DND-41 (cell line): ENCODE measurements at regions not wholly inside any gene's neighbourhood (a gene's known extent, or its start where the extent isn't known, plus 50 kb on each side); places are given as distances from the start of the nearest gene placed in this dataset.

ENCODE experiments used
- ATAC-seq: fragments of 200-7000 bp; cut with Tn5 transposase; 3 replicates; pipeline ENCODE4 v1.9.1; 2021; ENCODE audit warnings: low read depth; ENCODE audit not compliant: insufficient read depth
- DNase-seq: peaks from one replicate; pipeline ENCODE4 v3.0.0-alpha.2; 2020
- H2AFZ ChIP-seq: 2 replicates; pipeline ENCODE4 v1.6.0; 2012; ENCODE audit warnings: low read depth, low read length
- H3K27ac ChIP-seq: 2 replicates; pipeline ENCODE4 v1.5.1; 2012; ENCODE audit warnings: low read length, inconsistent platforms
- H3K27me3 ChIP-seq: fragments of 200-600 bp; sonication (generic); 2 replicates; pipeline ENCODE4 v1.6.0; 2012; ENCODE audit warnings: low read length, mild to moderate bottlenecking, inconsistent platforms; ENCODE audit not compliant: insufficient read depth, poor library complexity
- H3K36me3 ChIP-seq: 2 replicates; pipeline ENCODE4 v1.5.1; 2012; ENCODE audit warnings: low read length, inconsistent platforms; ENCODE audit not compliant: insufficient read depth
- H3K4me1 ChIP-seq: 2 replicates; pipeline ENCODE4 v1.5.1; 2012; ENCODE audit warnings: mild to moderate bottlenecking, low read length; ENCODE audit not compliant: insufficient read depth
- H3K4me2 ChIP-seq: 2 replicates; pipeline ENCODE4 v1.6.0; 2012; ENCODE audit warnings: mild to moderate bottlenecking, moderate library complexity, low read length, inconsistent platforms; ENCODE audit not compliant: insufficient read depth
- H3K4me3 ChIP-seq, 2 experiments: fragments of 200-600 bp in 1 of 2; shearing (Covaris generic) in 1 of 2; 2 replicates each; pipeline ENCODE4 v1.5.1; 2012 to 2016; ENCODE audit warnings: inconsistent platforms in 2 of 2, low read length in 2 of 2, mild to moderate bottlenecking in 2 of 2, low read depth in 1 of 2, moderate library complexity in 1 of 2
- H3K79me2 ChIP-seq: 2 replicates; pipeline ENCODE4 v1.6.0; 2012; ENCODE audit warnings: low read length, inconsistent platforms; ENCODE audit not compliant: insufficient read depth
- H3K9ac ChIP-seq: 2 replicates; pipeline ENCODE4 v1.6.0; 2012; ENCODE audit warnings: low read depth, mild to moderate bottlenecking, inconsistent platforms, low read length, moderate library complexity
- H3K9me3 ChIP-seq: 2 replicates; pipeline ENCODE4 v1.5.1; 2012; ENCODE audit warnings: low read length, moderate library complexity, mild to moderate bottlenecking, inconsistent platforms; ENCODE audit not compliant: insufficient read depth, severe bottlenecking
- H4K20me1 ChIP-seq: 2 replicates; pipeline ENCODE4 v1.6.0; 2012; ENCODE audit warnings: low read length; ENCODE audit not compliant: insufficient read depth
- EZH2 ChIP-seq: IDR thresholded peaks from 3 replicates; pipeline ENCODE4 v1.6.1; 2012; ENCODE audit warnings: borderline replicate concordance, low read depth, mild to moderate bottlenecking, moderate library complexity, low read length, inconsistent platforms; ENCODE audit not compliant: severe bottlenecking
- TF ChIP-seq, protein P1 (sequence below): IDR thresholded peaks from 2 replicates; pipeline ENCODE4 v1.5.1; 2012; ENCODE audit warnings: borderline replicate concordance, low read length, moderate library complexity, mild to moderate bottlenecking; ENCODE audit not compliant: poor library complexity, severe bottlenecking; ENCODE audit errors: extremely low read depth

DNA sequence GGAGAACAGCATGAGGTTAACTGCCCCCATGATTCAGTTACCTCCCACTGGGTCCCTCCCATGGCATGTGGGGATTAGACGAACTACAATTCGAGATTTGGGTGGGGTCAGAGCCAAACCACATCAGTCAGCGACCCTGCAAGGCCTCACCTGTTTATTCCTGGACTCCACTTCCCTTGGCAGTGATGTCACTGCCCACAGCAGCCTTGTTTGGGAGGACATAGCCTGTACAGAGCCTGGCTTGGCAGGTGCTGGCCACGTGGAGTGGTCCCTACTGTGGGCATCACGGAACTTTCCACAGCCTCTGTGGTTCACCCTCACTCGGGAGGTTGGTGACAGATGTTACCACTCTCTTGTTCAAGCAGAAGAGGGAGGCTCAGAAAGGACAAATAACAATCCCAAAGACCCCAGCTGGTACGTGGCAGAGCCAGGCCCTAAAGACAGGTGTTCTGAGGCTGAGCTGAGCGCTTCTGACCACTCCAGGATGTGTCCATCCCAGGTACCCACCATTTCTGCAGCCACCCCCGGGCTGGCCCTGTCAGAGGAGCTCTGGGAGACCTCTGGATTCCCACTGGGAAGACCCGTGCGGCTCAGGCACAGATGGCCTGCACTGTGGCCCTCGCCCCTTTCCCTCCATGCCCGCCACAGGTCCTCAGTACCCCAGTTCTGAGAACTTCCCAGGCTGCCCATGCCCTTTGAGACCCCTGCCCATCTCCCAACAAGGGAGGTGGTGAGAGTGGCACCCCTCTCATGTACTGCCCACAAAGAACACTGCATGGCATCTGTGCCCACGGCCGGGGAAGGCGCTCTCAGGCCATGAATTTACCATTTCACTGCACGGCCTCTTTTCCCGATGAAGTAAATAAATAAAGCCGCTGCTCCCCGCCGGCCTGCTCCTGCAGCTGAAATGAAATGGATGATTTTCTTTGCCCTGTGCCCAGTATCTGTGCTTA, 605.8 kb downstream of the TBC1D22A start:
- Histone ChIP-seq H3K9me3 (no peaks in the 10 kb centered on the region), H3K4me3 (no peak overlapping the region), H3K79me2 (no peaks in the 10 kb centered on the region), H3K4me2 (no peak overlapping the region), H3K36me3 (no peaks in the 10 kb centered on the region), H3K9ac (no peak overlapping the region), H2AFZ (no peak overlapping the region), H3K27ac (no peak overlapping the region), H3K27me3 (no peaks in the 10 kb centered on the region), H3K4me1 (no peaks in the 10 kb centered on the region), H4K20me1 (no peaks in the 10 kb centered on the region; the same call in 1 of the 2 replicates)
- ATAC-seq = no peak
- no peak for TF ChIP-seq EZH2
- TF ChIP-seq, protein P1, sequence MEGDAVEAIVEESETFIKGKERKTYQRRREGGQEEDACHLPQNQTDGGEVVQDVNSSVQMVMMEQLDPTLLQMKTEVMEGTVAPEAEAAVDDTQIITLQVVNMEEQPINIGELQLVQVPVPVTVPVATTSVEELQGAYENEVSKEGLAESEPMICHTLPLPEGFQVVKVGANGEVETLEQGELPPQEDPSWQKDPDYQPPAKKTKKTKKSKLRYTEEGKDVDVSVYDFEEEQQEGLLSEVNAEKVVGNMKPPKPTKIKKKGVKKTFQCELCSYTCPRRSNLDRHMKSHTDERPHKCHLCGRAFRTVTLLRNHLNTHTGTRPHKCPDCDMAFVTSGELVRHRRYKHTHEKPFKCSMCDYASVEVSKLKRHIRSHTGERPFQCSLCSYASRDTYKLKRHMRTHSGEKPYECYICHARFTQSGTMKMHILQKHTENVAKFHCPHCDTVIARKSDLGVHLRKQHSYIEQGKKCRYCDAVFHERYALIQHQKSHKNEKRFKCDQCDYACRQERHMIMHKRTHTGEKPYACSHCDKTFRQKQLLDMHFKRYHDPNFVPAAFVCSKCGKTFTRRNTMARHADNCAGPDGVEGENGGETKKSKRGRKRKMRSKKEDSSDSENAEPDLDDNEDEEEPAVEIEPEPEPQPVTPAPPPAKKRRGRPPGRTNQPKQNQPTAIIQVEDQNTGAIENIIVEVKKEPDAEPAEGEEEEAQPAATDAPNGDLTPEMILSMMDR = no peak
- DNase-seq = no peak

DNA sequence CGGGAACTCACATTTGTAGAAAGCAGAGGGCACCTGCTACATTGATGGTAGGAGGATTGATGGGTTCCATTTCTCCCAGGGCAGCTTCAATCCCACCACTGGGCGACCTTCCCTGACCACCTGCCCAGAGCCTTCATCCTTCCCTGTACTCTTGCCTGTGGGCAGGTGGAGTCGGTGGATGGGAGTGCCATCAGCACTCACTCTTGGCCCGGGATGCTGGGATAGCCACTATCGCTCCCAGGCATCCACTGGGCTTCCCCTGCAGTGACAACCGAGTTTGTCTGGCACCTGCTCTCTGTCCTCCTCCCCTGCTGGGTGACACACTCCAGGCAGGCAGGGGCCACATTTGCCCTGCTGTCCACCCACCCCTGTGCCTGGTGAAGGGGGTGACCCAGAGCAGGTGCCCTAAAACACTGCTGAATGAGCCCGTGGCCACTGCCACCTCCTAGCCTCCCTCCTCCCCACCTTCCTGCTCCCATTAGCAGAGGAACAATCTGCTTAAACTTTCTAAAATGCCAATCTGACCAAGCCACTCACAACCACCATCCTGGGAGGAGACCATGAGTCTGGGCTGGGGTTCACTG, 604.7 kb downstream of the TBC1D22A start:
- H4K20me1 ChIP-seq = no peaks in the 10 kb centered on the region; the same call in 1 of the 2 replicates
- no peaks in the 10 kb centered on the region for H3K4me1 ChIP-seq
- H2AFZ ChIP-seq = no peak overlapping the region

DNA sequence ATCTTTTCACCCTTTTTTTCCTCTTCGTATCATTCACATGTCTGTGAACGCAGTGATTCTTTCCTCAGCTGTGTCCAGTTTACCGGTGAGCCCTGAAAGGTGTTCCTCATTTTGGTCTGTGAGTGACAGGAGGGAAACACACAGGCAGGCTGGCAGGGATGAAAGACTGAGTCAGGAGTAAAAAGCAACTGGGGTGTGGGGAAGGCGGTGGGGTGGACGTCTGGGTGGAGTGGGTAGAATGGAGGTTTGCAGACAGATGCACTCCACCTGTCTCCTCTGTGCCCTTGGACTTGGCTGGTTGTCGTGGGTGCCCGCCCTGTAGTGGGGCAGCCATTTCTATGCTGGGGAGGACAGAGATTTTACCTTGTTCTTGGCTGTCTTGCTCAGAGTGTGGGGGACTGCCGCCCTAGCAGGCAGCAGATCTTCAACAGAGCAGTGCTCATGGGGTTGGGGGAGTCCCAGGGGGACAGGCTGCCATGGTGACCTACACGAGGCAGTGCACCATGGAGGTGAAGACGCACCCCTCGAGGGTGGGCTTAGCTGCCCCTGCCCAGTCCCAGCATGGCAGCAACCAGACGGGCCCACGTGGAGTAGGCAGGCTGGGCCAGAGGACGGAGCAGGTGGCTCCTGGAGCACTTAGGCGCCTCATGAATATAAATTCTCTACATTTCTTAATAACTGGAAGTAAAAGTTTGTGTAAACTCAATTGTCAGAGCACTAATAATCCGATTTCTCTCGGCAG, 603.7 kb downstream of the TBC1D22A start:
- H3K27ac ChIP-seq = no peak overlapping the region
- no peak overlapping the region for H3K4me2 ChIP-seq
- no peaks in the 10 kb centered on the region for H3K79me2 ChIP-seq
- H3K4me1 ChIP-seq = no peaks in the 10 kb centered on the region
- H4K20me1 ChIP-seq = no peaks in the 10 kb centered on the region; the same call in 1 of the 2 replicates
- ATAC-seq (no peak), DNase-seq (no peak)
- H3K27me3 ChIP-seq = no peaks in the 10 kb centered on the region
- H3K9ac ChIP-seq = no peak overlapping the region
- no peak for TF ChIP-seq EZH2
- TF ChIP-seq, protein P1 = no peak
- no peak overlapping the region for H3K4me3 ChIP-seq
- H3K36me3 ChIP-seq = no peaks in the 10 kb centered on the region
- H3K9me3 ChIP-seq = peaks cover 4% of the 10 kb centered on the region
- no peak overlapping the region for H2AFZ ChIP-seq

More for the DNA sequence above, 604.7 kb downstream of the TBC1D22A start:
- no peak overlapping the region for H3K4me3 ChIP-seq
- TF ChIP-seq, protein P1 = no peak
- TF ChIP-seq EZH2 = no peak
- no peaks in the 10 kb centered on the region for H3K27me3 ChIP-seq
- ATAC-seq (no peak), DNase-seq (no peak)
- no peaks in the 10 kb centered on the region for H3K79me2 ChIP-seq
- no peak overlapping the region for H3K9ac ChIP-seq
- no peak overlapping the region for H3K27ac ChIP-seq
- H3K4me2 ChIP-seq = no peak overlapping the region
- no peaks in the 10 kb centered on the region for H3K36me3 ChIP-seq
- peaks cover under 1% of the 10 kb centered on the region for H3K9me3 ChIP-seq
